SJSA1 (cell line): ENCODE measurements at regions not wholly inside any gene's neighbourhood (a gene's known extent, or its start where the extent isn't known, plus 50 kb on each side); places are given as distances from the start of the nearest gene placed in this dataset.
"Not testable (repeated sequence)": the region's sequence is repeated elsewhere in the genome, so short reads cannot be mapped to it uniquely, and the experiment has no call there.

Experiments used
- DNase-seq, 2 experiments: peaks; one replicate each; pipeline ENCODE4 v3.0.0-alpha.2; 2015 to 2020; ENCODE audit warnings: low spot score in 2 of 2, low read depth in 1 of 2
- H3K27ac ChIP-seq: fragments of 250-450 bp; sonication (Bioruptor Pico); 2 replicates; pipeline ENCODE4 v1.5.1; 2020; ENCODE audit warnings: mild to moderate bottlenecking, moderate library complexity
- H3K27me3 ChIP-seq: fragments of 250-450 bp; sonication (Bioruptor Pico); replicated peaks from 2 replicates; pipeline ENCODE4 v1.5.1; 2020; ENCODE audit warnings: mild to moderate bottlenecking, moderate library complexity
- H3K36me3 ChIP-seq: fragments of 250-450 bp; sonication (Bioruptor Pico); 2 replicates; pipeline ENCODE4 v1.5.1; 2020; ENCODE audit warnings: mild to moderate bottlenecking
- H3K4me1 ChIP-seq: fragments of 250-450 bp; sonication (Bioruptor Pico); replicated peaks from 2 replicates; pipeline ENCODE4 v1.6.1; 2021; ENCODE audit warnings: mild to moderate bottlenecking
- H3K4me3 ChIP-seq: fragments of 250-450 bp; sonication (Bioruptor Pico); 2 replicates; pipeline ENCODE4 v1.5.1; 2020; ENCODE audit warnings: mild to moderate bottlenecking
- H3K9me3 ChIP-seq: fragments of 250-450 bp; sonication (Bioruptor Pico); replicated peaks from 2 replicates; pipeline ENCODE4 v1.5.1; 2020; ENCODE audit warnings: mild to moderate bottlenecking

GRCh38 chr7:84910322-84910721 is 276.5 kb downstream of the SEMA3D start:
- DNase-seq = not testable (repeated sequence)

GRCh38 chr7:84908196-84908793 is 278.6 kb downstream of the SEMA3D start:
- no peak for DNase-seq
- peaks cover 4% of the 10 kb centered on the region for H3K4me1 ChIP-seq

More at GRCh38 chr7:84910322-84910721, 276.5 kb downstream of the SEMA3D start:
- not testable (repeated sequence) for H3K9me3 ChIP-seq, H3K4me1 ChIP-seq, H3K27me3 ChIP-seq, H3K36me3 ChIP-seq, H3K4me3 ChIP-seq, H3K27ac ChIP-seq

GRCh38 chr7:84906889-84907288 is 280.0 kb downstream of the SEMA3D start:
- Histone ChIP-seq H3K36me3 (no peaks in the 10 kb centered on the region), H3K4me1 (no peaks in the 10 kb centered on the region), H3K4me3 (no peak overlapping the region), H3K9me3 (no peaks in the 10 kb centered on the region), H3K27me3 (no peaks in the 10 kb centered on the region), H3K27ac (no peak overlapping the region)
- no peak for DNase-seq

More at GRCh38 chr7:84908196-84908793, 278.6 kb downstream of the SEMA3D start:
- no peak overlapping the region for H3K27ac ChIP-seq
- H3K27me3 ChIP-seq = no peaks in the 10 kb centered on the region
- no peaks in the 10 kb centered on the region for H3K36me3 ChIP-seq
- no peak overlapping the region for H3K4me3 ChIP-seq
- no peaks in the 10 kb centered on the region for H3K9me3 ChIP-seq

GRCh38 chr7:84904561-84904960 is 282.3 kb downstream of the SEMA3D start:
- H3K36me3 ChIP-seq = no peaks in the 10 kb centered on the region
- no peak overlapping the region for H3K4me3 ChIP-seq
- no peaks in the 10 kb centered on the region for H3K27me3 ChIP-seq
- no peaks in the 10 kb centered on the region for H3K4me1 ChIP-seq
- no peak for DNase-seq
- H3K9me3 ChIP-seq = no peaks in the 10 kb centered on the region
- no peak overlapping the region for H3K27ac ChIP-seq

GRCh38 chr7:84901366-84901765 is 285.5 kb downstream of the SEMA3D start:
- Histone ChIP-seq H3K27me3 (no peaks in the 10 kb centered on the region), H3K9me3 (no peaks in the 10 kb centered on the region), H3K36me3 (no peaks in the 10 kb centered on the region), H3K4me3 (no peak overlapping the region), H3K27ac (no peak overlapping the region), H3K4me1 (no peaks in the 10 kb centered on the region)
- DNase-seq = no peak

- Histone ChIP-seq H3K9me3 (no peaks in the 10 kb centered on the region), H3K27me3 (no peaks in the 10 kb centered on the region), H3K4me1 (no peaks in the 10 kb centered on the region), H3K36me3 (no peaks in the 10 kb centered on the region), H3K27ac (no peak overlapping the region), H3K4me3 (no peak overlapping the region)
- DNase-seq = no peak
Observed at GRCh38 chr7:84900215-84900614, 286.6 kb downstream of the SEMA3D start.

- Histone ChIP-seq H3K27ac (no peak overlapping the region), H3K36me3 (no peaks in the 10 kb centered on the region), H3K4me3 (no peak overlapping the region), H3K9me3 (no peaks in the 10 kb centered on the region), H3K27me3 (no peaks in the 10 kb centered on the region), H3K4me1 (no peaks in the 10 kb centered on the region)
- DNase-seq = no peak
Observed at GRCh38 chr7:84895563-84895962, 291.3 kb downstream of the SEMA3D start.

GRCh38 chr7:84883570-84883969 is 303.3 kb downstream of the SEMA3D start:
- H3K4me1 ChIP-seq, H3K27me3 ChIP-seq, H3K9me3 ChIP-seq, H3K27ac ChIP-seq, H3K36me3 ChIP-seq, DNase-seq, H3K4me3 ChIP-seq: not testable (repeated sequence)

GRCh38 chr7:84880326-84880997 is 306.4 kb downstream of the SEMA3D start:
- not testable (repeated sequence) for H3K27me3 ChIP-seq, DNase-seq, H3K36me3 ChIP-seq, H3K4me1 ChIP-seq, H3K9me3 ChIP-seq, H3K4me3 ChIP-seq, H3K27ac ChIP-seq

GRCh38 chr7:84879570-84880325 is 307.1 kb downstream of the SEMA3D start:
- no peak for DNase-seq
- Histone ChIP-seq H3K4me1 (no peaks in the 10 kb centered on the region), H3K27ac (no peak overlapping the region), H3K9me3 (no peaks in the 10 kb centered on the region), H3K27me3 (no peaks in the 10 kb centered on the region), H3K4me3 (no peak overlapping the region), H3K36me3 (no peaks in the 10 kb centered on the region)

- H3K27me3 ChIP-seq = no peaks in the 10 kb centered on the region
- H3K4me3 ChIP-seq = no peak overlapping the region
- DNase-seq = no peak
- H3K4me1 ChIP-seq = no peaks in the 10 kb centered on the region
- H3K9me3 ChIP-seq = no peaks in the 10 kb centered on the region
- H3K27ac ChIP-seq = no peak overlapping the region
- no peaks in the 10 kb centered on the region for H3K36me3 ChIP-seq
Observed at GRCh38 chr7:84877943-84878570, 308.8 kb downstream of the SEMA3D start.

GRCh38 chr7:84876061-84876821 is 310.6 kb downstream of the SEMA3D start:
- no peak overlapping the region for H3K27ac ChIP-seq
- no peak for DNase-seq

GRCh38 chr7:84865560-84865959 is 321.3 kb downstream of the SEMA3D start:
- Histone ChIP-seq H3K4me1 (no peaks in the 10 kb centered on the region), H3K27ac (no peak overlapping the region)

More at GRCh38 chr7:84876061-84876821, 310.6 kb downstream of the SEMA3D start:
- Histone ChIP-seq H3K9me3 (no peaks in the 10 kb centered on the region), H3K27me3 (no peaks in the 10 kb centered on the region), H3K36me3 (no peaks in the 10 kb centered on the region), H3K4me3 (no peak overlapping the region), H3K4me1 (no peaks in the 10 kb centered on the region)

More at GRCh38 chr7:84865560-84865959, 321.3 kb downstream of the SEMA3D start:
- DNase-seq = no peak
- Histone ChIP-seq H3K36me3 (no peaks in the 10 kb centered on the region), H3K9me3 (0 out of 2 replicates have a peak, but pooled peaks cover 2% of the 10 kb centered on the region), H3K27me3 (no peaks in the 10 kb centered on the region), H3K4me3 (no peak overlapping the region)
